ENCODE measurements at regions not wholly inside any gene's neighbourhood (a gene's known extent, or its start where the extent isn't known, plus 50 kb on each side); places are given as distances from the start of the nearest gene placed in this dataset.

DNA sequence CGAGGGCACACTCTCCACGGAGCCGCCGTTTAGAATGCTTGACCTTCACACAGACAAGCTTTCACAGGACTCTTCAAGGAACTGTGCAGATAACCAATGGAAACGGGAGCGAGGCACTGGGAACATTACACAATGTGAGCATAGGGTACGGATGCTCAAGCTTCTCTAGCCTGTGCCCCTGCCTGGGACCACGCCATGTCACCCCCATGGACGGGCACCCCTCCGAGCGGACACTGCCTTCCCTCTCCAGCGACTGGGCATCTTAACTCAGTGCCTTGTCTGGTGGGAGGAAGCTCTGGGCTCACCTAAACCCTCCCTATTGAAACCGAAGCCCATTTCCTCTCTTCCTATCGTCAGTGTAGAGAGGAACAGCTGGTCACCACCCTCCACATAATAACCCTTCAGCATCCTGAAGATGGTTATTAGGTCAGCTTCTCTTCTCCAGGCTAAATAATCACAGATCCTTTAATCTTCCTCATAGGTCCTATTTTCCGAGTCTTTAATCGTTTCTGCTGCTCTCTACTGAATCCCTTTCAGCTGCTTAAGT lies 626.7 kb downstream of the GALR1 start:
- no peaks in the 10 kb centered on the region for H3K27me3 ChIP-seq
- WGBS, 2 donors = 78 to 84% methylated on average over 16 of the region's 16 CpGs
- H3K4me1 ChIP-seq = no peaks in the 10 kb centered on the region
- no peak overlapping the region for H3K27ac ChIP-seq
- H3K4me3 ChIP-seq = no peak overlapping the region
- H3K9me3 ChIP-seq = no peaks in the 10 kb centered on the region
- DNase-seq = no peak
- intact Hi-C loops (cut with DNase I) = no loop called here
- no peak for TF ChIP-seq EP300 (IDR thresholded peaks at IDR 0.05)
- TF ChIP-seq POLR2A (IDR thresholded peaks at IDR 0.05) = no peak
- TF ChIP-seq, protein P1, sequence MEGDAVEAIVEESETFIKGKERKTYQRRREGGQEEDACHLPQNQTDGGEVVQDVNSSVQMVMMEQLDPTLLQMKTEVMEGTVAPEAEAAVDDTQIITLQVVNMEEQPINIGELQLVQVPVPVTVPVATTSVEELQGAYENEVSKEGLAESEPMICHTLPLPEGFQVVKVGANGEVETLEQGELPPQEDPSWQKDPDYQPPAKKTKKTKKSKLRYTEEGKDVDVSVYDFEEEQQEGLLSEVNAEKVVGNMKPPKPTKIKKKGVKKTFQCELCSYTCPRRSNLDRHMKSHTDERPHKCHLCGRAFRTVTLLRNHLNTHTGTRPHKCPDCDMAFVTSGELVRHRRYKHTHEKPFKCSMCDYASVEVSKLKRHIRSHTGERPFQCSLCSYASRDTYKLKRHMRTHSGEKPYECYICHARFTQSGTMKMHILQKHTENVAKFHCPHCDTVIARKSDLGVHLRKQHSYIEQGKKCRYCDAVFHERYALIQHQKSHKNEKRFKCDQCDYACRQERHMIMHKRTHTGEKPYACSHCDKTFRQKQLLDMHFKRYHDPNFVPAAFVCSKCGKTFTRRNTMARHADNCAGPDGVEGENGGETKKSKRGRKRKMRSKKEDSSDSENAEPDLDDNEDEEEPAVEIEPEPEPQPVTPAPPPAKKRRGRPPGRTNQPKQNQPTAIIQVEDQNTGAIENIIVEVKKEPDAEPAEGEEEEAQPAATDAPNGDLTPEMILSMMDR (IDR thresholded peaks at IDR 0.05) = no peak
- no peak for TF ChIP-seq POLR2AphosphoS5 (IDR thresholded peaks at IDR 0.05)
- H3K36me3 ChIP-seq = no peaks in the 10 kb centered on the region

DNA sequence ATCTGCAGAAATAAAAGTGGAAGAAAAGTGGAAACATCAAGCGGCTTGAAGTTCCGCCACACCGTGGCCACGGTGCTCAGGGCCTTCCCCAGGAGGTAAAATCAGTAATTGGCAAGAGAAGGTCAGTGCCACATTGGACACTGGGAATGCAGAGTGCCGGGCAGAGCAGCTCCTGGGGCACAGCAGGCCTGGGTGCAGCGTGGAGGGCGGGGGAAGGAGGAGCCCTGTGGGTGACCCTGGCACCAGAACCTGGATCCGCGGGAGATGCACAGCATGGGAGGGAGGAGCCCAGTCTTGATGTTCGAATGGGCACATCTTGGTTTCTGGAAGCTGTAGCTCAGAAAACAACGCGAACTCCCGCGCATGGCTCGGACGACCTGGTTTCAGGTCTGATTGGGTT lies 630.2 kb downstream of the GALR1 start:
- no peaks in the 10 kb centered on the region for H3K4me1 ChIP-seq
- no peak for DNase-seq
- no peak overlapping the region for H3K4me3 ChIP-seq
- H3K36me3 ChIP-seq = no peaks in the 10 kb centered on the region
- intact Hi-C loops (cut with DNase I) = no loop called here
- no peaks in the 10 kb centered on the region for H3K27me3 ChIP-seq
- no peak overlapping the region for H3K27ac ChIP-seq
- 87 to 92% methylated on average over 16 of the region's 16 CpGs for WGBS, 2 donors
- no peaks in the 10 kb centered on the region for H3K9me3 ChIP-seq
- TF ChIP-seq EP300 (IDR thresholded peaks at IDR 0.05) (no peak), POLR2AphosphoS5 (IDR thresholded peaks at IDR 0.05) (no peak), POLR2A (IDR thresholded peaks at IDR 0.05) (no peak)
- TF ChIP-seq, protein P1 (IDR thresholded peaks at IDR 0.05) = no peak

DNA sequence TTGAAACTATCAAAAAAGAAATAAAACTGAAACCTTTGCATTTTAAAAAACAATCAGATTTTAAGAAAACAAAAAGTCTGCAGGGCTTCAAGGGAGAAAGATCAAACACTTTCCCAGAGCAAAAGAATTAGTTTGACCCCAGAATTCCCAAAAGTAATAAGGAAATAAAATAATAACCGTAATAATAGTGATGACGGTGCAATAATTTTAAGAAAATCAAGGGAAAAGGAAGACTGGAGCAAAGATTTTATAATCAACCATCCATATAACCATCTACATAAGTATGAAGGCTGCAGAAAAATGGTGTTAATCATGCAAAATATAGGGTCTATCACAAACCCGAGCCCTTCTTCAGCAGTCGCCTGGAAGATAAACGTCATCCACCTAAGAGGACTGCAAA lies 634.8 kb downstream of the GALR1 start:
- H3K4me1 ChIP-seq = no peaks in the 10 kb centered on the region
- 84 to 90% methylated on average over 5 of the region's 5 CpGs for WGBS, 2 donors

DNA sequence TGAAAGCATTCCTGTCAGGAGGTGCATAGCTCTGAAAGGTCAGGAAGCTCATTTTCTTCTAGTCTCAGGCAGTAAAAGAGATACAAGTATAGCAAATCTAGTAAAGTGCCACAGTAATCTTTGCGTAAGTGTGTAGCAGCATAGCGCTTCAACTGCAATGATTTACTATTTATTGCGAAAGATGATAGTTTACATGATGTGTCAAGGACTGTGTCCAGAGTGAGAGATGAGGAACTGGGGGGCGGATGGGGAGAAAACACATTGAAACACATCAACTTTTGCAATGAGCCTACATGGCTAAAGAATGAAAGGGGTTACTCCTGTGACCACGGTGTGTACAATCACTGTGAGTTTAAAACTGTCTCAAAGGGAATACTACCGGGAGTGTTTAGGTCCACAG lies 644.4 kb downstream of the GALR1 start:
- H3K27ac ChIP-seq = no peak overlapping the region
- TF ChIP-seq POLR2AphosphoS5 (IDR thresholded peaks at IDR 0.05) (no peak), EP300 (IDR thresholded peaks at IDR 0.05) (no peak), POLR2A (IDR thresholded peaks at IDR 0.05) (no peak)
- TF ChIP-seq, protein P1 (IDR thresholded peaks at IDR 0.05) = no peak
- no peak overlapping the region for H3K4me3 ChIP-seq
- H3K36me3 ChIP-seq = no peaks in the 10 kb centered on the region
- no peak for DNase-seq
- 50 to 62% methylated on average over 6 of the region's 6 CpGs for WGBS, 2 donors
- no peaks in the 10 kb centered on the region for H3K9me3 ChIP-seq
- intact Hi-C loops (cut with DNase I) = no loop called here
- no peaks in the 10 kb centered on the region for H3K4me1 ChIP-seq
- peaks cover 0 to 40% (median 0%) of the 10 kb centered on the region in 3 donors for H3K27me3 ChIP-seq

More for the DNA sequence above, 634.8 kb downstream of the GALR1 start:
- intact Hi-C loops (cut with DNase I) = no loop called here
- no peak for DNase-seq
- Histone ChIP-seq H3K4me3 (no peak overlapping the region), H3K27ac (no peak overlapping the region), H3K36me3 (no peaks in the 10 kb centered on the region), H3K9me3 (no peaks in the 10 kb centered on the region), H3K27me3 (no peaks in the 10 kb centered on the region)
- TF ChIP-seq, protein P1 (IDR thresholded peaks at IDR 0.05) = no peak
- TF ChIP-seq EP300 (IDR thresholded peaks at IDR 0.05) (no peak), POLR2AphosphoS5 (IDR thresholded peaks at IDR 0.05) (no peak), POLR2A (IDR thresholded peaks at IDR 0.05) (no peak)

DNA sequence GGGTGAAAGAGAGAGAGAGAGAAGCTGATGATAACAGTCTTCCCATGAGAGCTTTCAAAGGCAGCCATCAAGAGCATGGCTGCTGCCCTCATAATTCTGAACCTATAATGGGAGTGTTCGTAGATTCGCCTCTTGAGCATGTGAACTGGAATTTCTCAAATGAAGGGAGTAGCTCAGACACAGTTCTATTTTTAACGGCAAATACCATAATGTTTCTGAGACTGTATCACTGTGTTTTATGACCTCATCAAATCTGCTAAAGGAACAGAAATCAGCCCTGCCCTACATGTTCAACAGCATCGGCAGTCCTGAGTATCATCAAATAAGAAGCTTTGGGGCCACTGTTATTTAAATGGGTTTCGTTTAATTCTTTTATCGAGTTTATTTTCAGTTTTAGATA lies 645.6 kb downstream of the GALR1 start:
- no peak overlapping the region for H3K27ac ChIP-seq
- peaks cover 0 to 40% (median 0%) of the 10 kb centered on the region in 3 donors for H3K27me3 ChIP-seq
- 80 to 85% methylated on average over 6 of the region's 6 CpGs for WGBS, 2 donors
- H3K4me3 ChIP-seq = no peak overlapping the region
- no peaks in the 10 kb centered on the region for H3K9me3 ChIP-seq
- no peak for DNase-seq
- H3K36me3 ChIP-seq = no peaks in the 10 kb centered on the region
- intact Hi-C loops (cut with DNase I) = no loop called here
- TF ChIP-seq POLR2A (IDR thresholded peaks at IDR 0.05) (no peak), EP300 (IDR thresholded peaks at IDR 0.05) (no peak), POLR2AphosphoS5 (IDR thresholded peaks at IDR 0.05) (no peak)
- TF ChIP-seq, protein P1 (IDR thresholded peaks at IDR 0.05) = no peak
- peaks cover 0 to 6% (median 5%) of the 10 kb centered on the region in 4 donors for H3K4me1 ChIP-seq

Data from sigmoid colon (tissue), 6 donors.